Peyer's patch (tissue), 4 donors: ENCODE measurements at regions not wholly inside any gene's neighbourhood (a gene's known extent, or its start where the extent isn't known, plus 50 kb on each side); places are given as distances from the start of the nearest gene placed in this dataset.

Source experiments
- CTCF ChIP-seq, 6 experiments: fragments of 450-650 bp in 4 of 6; fragments of 200-600 bp in 2 of 6; sonication (generic) in 1 of 6; IDR thresholded peaks; one replicate each; pipeline ENCODE4 v1.5.1; 2017 to 2019; ENCODE audit warnings: antibody characterized with exemption in 6 of 6, mild to moderate bottlenecking in 3 of 6, moderate library complexity in 1 of 6
- POLR2A ChIP-seq, 2 donors: fragments of 450-650 bp; IDR thresholded peaks; one replicate each; pipeline ENCODE4 v1.5.1; 2017; ENCODE audit warnings: antibody characterized with exemption in 2 of 2, mild to moderate bottlenecking in 2 of 2, moderate library complexity in 2 of 2

DNA sequence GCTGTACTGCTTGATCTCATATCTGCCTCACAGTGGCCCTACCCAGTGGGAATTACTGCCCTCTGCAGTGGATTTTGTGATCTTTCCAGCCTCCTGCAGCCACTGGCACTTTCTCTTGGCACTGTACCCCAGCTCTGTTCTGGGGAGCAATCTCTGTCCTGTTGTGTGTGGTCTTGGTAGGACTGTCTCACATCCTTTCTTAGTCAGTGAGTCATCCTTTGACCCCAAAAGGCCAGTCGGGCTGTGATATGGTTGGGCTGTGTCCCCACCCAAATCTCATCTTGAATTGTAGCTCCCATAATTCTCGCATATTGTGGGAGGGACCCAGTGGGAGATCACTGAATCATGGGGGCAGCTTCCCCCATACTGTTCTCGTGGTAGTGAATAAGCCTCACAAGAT lies 133.3 kb upstream of the TPM1 start:
- TF ChIP-seq POLR2A (IDR thresholded peaks at IDR 0.05) (no peak), CTCF (IDR thresholded peaks at IDR 0.05) (peak in 2 of 6 experiments; percentile 10 to 15)
